Mesodermal cell (in vitro differentiated cells): ENCODE measurements at regions not wholly inside any gene's neighbourhood (a gene's known extent, or its start where the extent isn't known, plus 50 kb on each side); places are given as distances from the start of the nearest gene placed in this dataset.

Source experiments
- H3K27ac ChIP-seq: 2 replicates; pipeline ENCODE4 v1.7.0; 2013; ENCODE audit warnings: mild to moderate bottlenecking, low read depth, low read length, moderate library complexity; ENCODE audit not compliant: severe bottlenecking
- H3K36me3 ChIP-seq: 2 replicates; pipeline ENCODE4 v1.7.1; 2013; ENCODE audit warnings: mild to moderate bottlenecking, low read length, moderate library complexity; ENCODE audit not compliant: control insufficient read depth, insufficient read depth
- H3K4me1 ChIP-seq: one replicate; pipeline ENCODE4 v1.7.1; 2013; ENCODE audit warnings: mild to moderate bottlenecking, low read length; ENCODE audit not compliant: insufficient read depth, control insufficient read depth, poor library complexity, severe bottlenecking
- H3K4me3 ChIP-seq: 2 replicates; pipeline ENCODE4 v1.7.0; 2013; ENCODE audit warnings: low read length, control low read depth, mild to moderate bottlenecking; ENCODE audit not compliant: insufficient read depth, poor library complexity, severe bottlenecking; ENCODE audit errors: extremely low read depth
- H3K9me3 ChIP-seq: 2 replicates; pipeline ENCODE4 v1.7.1; 2013; ENCODE audit warnings: mild to moderate bottlenecking, low read length, moderate library complexity; ENCODE audit not compliant: control insufficient read depth
- WGBS, 2 experiments: methylation state at CpG; one replicate each; pipeline ENCODE4 v1.1.5; 2013; ENCODE audit warnings: missing lambda C conversion rate in 2 of 2; ENCODE audit not compliant: insufficient coverage in 2 of 2; 5-methylcytosine and 5-hydroxymethylcytosine counted together

- WGBS, 2 experiments = no CpG with 5 or more reads among the region's 4 CpGs
These were observed 333.8 kb upstream of the GRIA3 start for GRCh38 chrX:122850326-122850725.

GRCh38 chrX:122856205-122856604, 327.9 kb upstream of the GRIA3 start:
- Histone ChIP-seq H3K27ac (no peak overlapping the region), H3K36me3 (no peaks in the 10 kb centered on the region), H3K9me3 (no peaks in the 10 kb centered on the region), H3K4me3 (no peak overlapping the region), H3K4me1 (no peaks in the 10 kb centered on the region)
- 0% methylated on average over 1 of the region's 2 CpGs for WGBS, 2 experiments

More at GRCh38 chrX:122850326-122850725, 333.8 kb upstream of the GRIA3 start:
- Histone ChIP-seq H3K4me1 (no peaks in the 10 kb centered on the region), H3K9me3 (no peaks in the 10 kb centered on the region), H3K27ac (no peak overlapping the region), H3K4me3 (no peak overlapping the region), H3K36me3 (no peaks in the 10 kb centered on the region)

DNA sequence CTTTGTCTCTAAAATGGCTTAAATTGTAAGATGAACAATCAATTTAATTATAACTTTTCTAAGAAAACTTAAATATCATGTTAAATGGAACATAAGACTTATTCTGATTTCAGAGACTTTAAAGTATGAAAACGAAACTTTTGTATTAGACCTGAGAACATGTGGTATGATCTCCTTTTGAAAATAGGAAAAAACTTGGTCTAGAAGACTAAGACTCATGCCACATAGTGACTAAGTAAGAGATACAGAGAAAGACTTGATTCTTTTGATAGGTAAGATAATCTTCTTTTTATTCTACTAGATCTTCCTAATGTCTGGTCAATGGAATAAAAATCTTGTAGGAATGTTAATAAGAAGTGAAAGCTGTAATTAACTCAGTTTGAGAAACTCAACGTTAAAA, 326.3 kb upstream of the GRIA3 start:
- WGBS, 2 experiments = no CpG with 5 or more reads among the region's 2 CpGs
- Histone ChIP-seq H3K4me1 (no peaks in the 10 kb centered on the region), H3K27ac (no peak overlapping the region), H3K4me3 (no peak overlapping the region), H3K9me3 (no peaks in the 10 kb centered on the region), H3K36me3 (no peaks in the 10 kb centered on the region)

DNA sequence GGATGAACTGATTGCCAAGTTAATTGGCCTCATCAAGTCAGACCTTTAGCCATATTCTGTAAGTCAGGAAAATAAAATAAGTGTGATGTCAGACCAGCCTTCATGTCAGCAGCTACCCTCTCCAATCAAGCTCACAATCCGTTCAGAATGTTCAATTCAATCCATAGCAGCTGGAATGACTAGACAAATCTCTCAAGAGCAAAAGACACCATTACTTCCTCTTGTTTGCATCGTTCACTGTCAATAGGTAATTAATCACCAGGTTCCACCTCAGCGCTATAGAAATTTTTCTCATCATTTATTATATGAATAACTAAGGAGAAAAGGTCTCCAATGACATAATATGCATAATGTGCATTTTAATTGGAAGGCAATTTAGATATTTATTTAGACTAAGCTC, 321.0 kb upstream of the GRIA3 start:
- no peaks in the 10 kb centered on the region for H3K9me3 ChIP-seq
- H3K36me3 ChIP-seq = no peaks in the 10 kb centered on the region
- H3K4me3 ChIP-seq = no peak overlapping the region
- peaks cover 9% of the 10 kb centered on the region for H3K4me1 ChIP-seq
- 80% methylated on average over 1 of the region's 3 CpGs; no CpG with 5 or more reads in 1 of the 2 experiments for WGBS, 2 experiments
- H3K27ac ChIP-seq = no peak overlapping the region

- H3K4me1 ChIP-seq = peaks cover 19% of the 10 kb centered on the region
- no peaks in the 10 kb centered on the region for H3K9me3 ChIP-seq
- no peaks in the 10 kb centered on the region for H3K36me3 ChIP-seq
- no CpG with 5 or more reads among the region's 2 CpGs for WGBS, 2 experiments
- H3K27ac ChIP-seq = peak overlapping the region; percentile 59
- no peak overlapping the region for H3K4me3 ChIP-seq
These were observed 317.5 kb upstream of the GRIA3 start for GRCh38 chrX:122866532-122866931.

GRCh38 chrX:122868631-122869030, 315.4 kb upstream of the GRIA3 start:
- H3K9me3 ChIP-seq = no peaks in the 10 kb centered on the region
- H3K4me3 ChIP-seq = no peak overlapping the region
- H3K36me3 ChIP-seq = no peaks in the 10 kb centered on the region
- no peak overlapping the region for H3K27ac ChIP-seq
- peaks cover 19% of the 10 kb centered on the region for H3K4me1 ChIP-seq
- WGBS, 2 experiments = 80% methylated on average over 1 of the region's 1 CpG; no CpG with 5 or more reads in 1 of the 2 experiments

GRCh38 chrX:122869171-122869570, 314.9 kb upstream of the GRIA3 start:
- no peaks in the 10 kb centered on the region for H3K36me3 ChIP-seq
- H3K9me3 ChIP-seq = no peaks in the 10 kb centered on the region
- peaks cover 19% of the 10 kb centered on the region for H3K4me1 ChIP-seq
- no peak overlapping the region for H3K27ac ChIP-seq
- WGBS, 2 experiments = no CpG with 5 or more reads among the region's 4 CpGs
- H3K4me3 ChIP-seq = no peak overlapping the region

DNA sequence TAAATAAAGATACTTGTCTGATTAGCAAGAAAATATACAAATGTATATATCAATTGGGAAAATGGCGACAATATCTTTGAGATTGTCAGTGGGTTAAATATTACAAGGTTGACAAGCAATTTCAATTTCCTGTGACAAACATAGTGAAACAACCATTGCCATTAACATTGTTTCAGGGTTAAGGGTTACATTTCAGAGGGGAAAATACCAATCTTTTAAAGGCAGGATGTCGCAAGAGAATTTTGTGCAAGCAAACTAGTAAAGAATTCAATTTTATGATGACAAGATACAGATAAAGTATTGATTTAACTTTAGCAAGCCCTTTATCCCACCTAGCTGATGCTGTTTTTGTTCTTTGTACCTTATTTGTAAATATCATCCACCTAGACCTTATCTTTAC, 305.8 kb upstream of the GRIA3 start:
- Histone ChIP-seq H3K9me3 (no peaks in the 10 kb centered on the region), H3K27ac (no peak overlapping the region), H3K36me3 (no peaks in the 10 kb centered on the region), H3K4me1 (no peaks in the 10 kb centered on the region), H3K4me3 (no peak overlapping the region)
- WGBS, 2 experiments = no CpG with 5 or more reads among the region's 2 CpGs

- H3K27ac ChIP-seq = no peak overlapping the region
- no peaks in the 10 kb centered on the region for H3K4me1 ChIP-seq
- H3K36me3 ChIP-seq = no peaks in the 10 kb centered on the region
- no peak overlapping the region for H3K4me3 ChIP-seq
- no peaks in the 10 kb centered on the region for H3K9me3 ChIP-seq
- 80% methylated on average over 3 of the region's 3 CpGs; no CpG with 5 or more reads in 1 of the 2 experiments for WGBS, 2 experiments
These were observed 303.1 kb upstream of the GRIA3 start for GRCh38 chrX:122880952-122881351.

DNA sequence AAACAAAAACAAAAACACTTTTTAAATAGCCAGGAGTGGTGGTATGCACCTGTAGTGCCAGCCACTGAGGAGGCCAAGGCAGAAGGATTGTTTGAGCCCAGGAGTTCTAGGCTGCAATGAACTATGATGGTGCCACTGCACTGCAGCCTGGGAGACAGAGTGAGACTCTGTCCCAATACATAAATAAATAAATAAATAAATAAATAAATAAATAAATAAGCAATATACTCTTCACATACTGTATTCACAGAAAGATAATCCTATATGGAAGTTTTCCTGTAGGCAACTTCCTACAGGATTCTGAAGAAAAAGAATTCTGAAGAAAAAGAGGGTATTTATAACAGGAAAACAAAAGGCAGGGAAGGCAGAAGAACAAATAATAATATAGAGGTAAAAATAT, 293.3 kb upstream of the GRIA3 start:
- no peaks in the 10 kb centered on the region for H3K9me3 ChIP-seq
- no peak overlapping the region for H3K27ac ChIP-seq
- H3K36me3 ChIP-seq = no peaks in the 10 kb centered on the region
- H3K4me3 ChIP-seq = no peak overlapping the region
- H3K4me1 ChIP-seq = no peaks in the 10 kb centered on the region

GRCh38 chrX:122906726-122907125, 277.4 kb upstream of the GRIA3 start:
- Histone ChIP-seq H3K4me3 (no peak overlapping the region), H3K27ac (no peak overlapping the region)

More at GRCh38 chrX:122906726-122907125, 277.4 kb upstream of the GRIA3 start:
- Histone ChIP-seq H3K4me1 (no peaks in the 10 kb centered on the region), H3K36me3 (no peaks in the 10 kb centered on the region), H3K9me3 (no peaks in the 10 kb centered on the region)
- WGBS, 2 experiments = 96 to 100% methylated on average over 2 to 5 of the region's 7 CpGs
